Gastroesophageal sphincter (tissue), 4 donors: ENCODE measurements at regions not wholly inside any gene's neighbourhood (a gene's known extent, or its start where the extent isn't known, plus 50 kb on each side); places are given as distances from the start of the nearest gene placed in this dataset.
"Not testable (repeated sequence)": the region's sequence is repeated elsewhere in the genome, so short reads cannot be mapped to it uniquely, and the experiment has no call there.

Experiments used
- ATAC-seq: fragments of 150-250 bp; one replicate; pipeline ENCODE4 v1.9.1; 2016; ENCODE audit warnings: mild to moderate bottlenecking, moderate library complexity
- H3K27ac ChIP-seq, 4 donors: fragments of 200-600 bp; sonication (generic) in 3 of 4; 1 replicate in 3 of 4; 2 replicates in 1 of 4; pipeline ENCODE4 v1.5.1; 2016 to 2019
- H3K27me3 ChIP-seq: fragments of 200-600 bp; sonication (generic); one replicate; pipeline ENCODE4 v1.5.1; 2019
- H3K36me3 ChIP-seq, 2 donors: fragments of 200-600 bp; sonication (generic); one replicate each; pipeline ENCODE4 v1.5.1; 2019; ENCODE audit warnings: control low read depth in 1 of 2
- H3K4me1 ChIP-seq, 3 donors: fragments of 200-600 bp; sonication (generic); 1 replicate in 2 of 3; 2 replicates in 1 of 3; pipeline ENCODE4 v1.5.1; 2016 to 2019; ENCODE audit warnings: control low read depth in 2 of 3
- H3K4me3 ChIP-seq, 2 donors: fragments of 200-600 bp; sonication (generic); one replicate each; pipeline ENCODE4 v1.5.1; 2019; ENCODE audit warnings: mild to moderate bottlenecking in 1 of 2, moderate library complexity in 1 of 2
- H3K9me3 ChIP-seq, 3 donors: fragments of 200-600 bp; sonication (generic); one replicate each; pipeline ENCODE4 v1.5.1; 2017 to 2019; ENCODE audit warnings: control low read depth in 2 of 3
- CTCF ChIP-seq, 4 experiments: fragments of 200-600 bp in 2 of 4; fragments of 450-650 bp in 2 of 4; sonication (generic) in 1 of 4; IDR thresholded peaks; one replicate each; pipeline ENCODE4 v1.5.1; 2017 to 2019; ENCODE audit warnings: antibody characterized with exemption in 4 of 4, mild to moderate bottlenecking in 2 of 4, moderate library complexity in 2 of 4
- EP300 ChIP-seq: sonication (generic); formaldehyde crosslinking; IDR thresholded peaks from one replicate; pipeline ENCODE4 v1.6.1; 2017; ENCODE audit warnings: antibody characterized with exemption, mild to moderate bottlenecking
- POLR2A ChIP-seq, 2 donors: fragments of 450-650 bp; IDR thresholded peaks; one replicate each; pipeline ENCODE4 v1.6.1; 2017; ENCODE audit warnings: antibody characterized with exemption in 2 of 2, mild to moderate bottlenecking in 2 of 2, moderate library complexity in 1 of 2
- POLR2AphosphoS5 ChIP-seq: sonication (generic); formaldehyde crosslinking; IDR thresholded peaks from one replicate; pipeline ENCODE4 v1.6.1; 2017; ENCODE audit warnings: antibody characterized with exemption
- WGBS, 2 donors: methylation state at CpG; one replicate each; pipeline ENCODE4 v1.1.5; 2018; ENCODE audit warnings: low coverage in 1 of 2; 5-methylcytosine and 5-hydroxymethylcytosine counted together

- 45 to 63% methylated on average over 4 of the region's 5 CpGs for WGBS, 2 donors
These were observed 223.7 kb downstream of the ANKRD30B start for GRCh38 chr18:14971461-14972185.

GRCh38 chr18:14973421-14973820 lies 225.4 kb downstream of the ANKRD30B start:
- not testable (repeated sequence) for ATAC-seq

More at GRCh38 chr18:14971461-14972185, 223.7 kb downstream of the ANKRD30B start:
- H3K27ac ChIP-seq = no peak overlapping the region
- no peaks in the 10 kb centered on the region for H3K4me1 ChIP-seq
- H3K27me3 ChIP-seq = no peaks in the 10 kb centered on the region
- H3K36me3 ChIP-seq = no peaks in the 10 kb centered on the region
- no peak for ATAC-seq
- no peak overlapping the region for H3K4me3 ChIP-seq
- no peak for TF ChIP-seq EP300
- no peak for TF ChIP-seq POLR2AphosphoS5
- H3K9me3 ChIP-seq = no peaks in the 10 kb centered on the region

GRCh38 chr18:14974088-14974487 lies 226.1 kb downstream of the ANKRD30B start:
- no peaks in the 10 kb centered on the region for H3K9me3 ChIP-seq
- H3K4me3 ChIP-seq = no peak overlapping the region
- no peaks in the 10 kb centered on the region for H3K4me1 ChIP-seq
- ATAC-seq = no peak
- H3K27me3 ChIP-seq = peaks cover 16% of the 10 kb centered on the region
- TF ChIP-seq POLR2AphosphoS5 = no peak
- no peak for TF ChIP-seq POLR2A (IDR thresholded peaks at IDR 0.05)
- TF ChIP-seq EP300 = no peak
- no peak for TF ChIP-seq CTCF (IDR thresholded peaks at IDR 0.05)
- H3K36me3 ChIP-seq = no peaks in the 10 kb centered on the region
- no peak overlapping the region for H3K27ac ChIP-seq
- 53 to 85% methylated on average over 2 to 5 of the region's 6 CpGs for WGBS, 2 donors

More at GRCh38 chr18:14973421-14973820, 225.4 kb downstream of the ANKRD30B start:
- not testable (repeated sequence) for H3K4me3 ChIP-seq, H3K27ac ChIP-seq, H3K36me3 ChIP-seq, H3K4me1 ChIP-seq, H3K9me3 ChIP-seq
- WGBS, 2 donors = 93% methylated on average over 2 of the region's 4 CpGs; no CpG with 5 or more reads in 1 of the 2 donors
- H3K27me3 ChIP-seq = peaks cover 15% of the 10 kb centered on the region

- WGBS, 2 donors = 55 to 62% methylated on average over 2 to 3 of the region's 3 CpGs
These were observed 226.6 kb downstream of the ANKRD30B start for GRCh38 chr18:14974576-14974975.

GRCh38 chr18:14975431-14975830 lies 227.5 kb downstream of the ANKRD30B start:
- no peak overlapping the region for H3K27ac ChIP-seq
- TF ChIP-seq EP300 (no peak), POLR2A (IDR thresholded peaks at IDR 0.05) (no peak), POLR2AphosphoS5 (no peak), CTCF (IDR thresholded peaks at IDR 0.05) (no peak)
- H3K27me3 ChIP-seq = peaks cover 16% of the 10 kb centered on the region
- no peaks in the 10 kb centered on the region for H3K36me3 ChIP-seq
- no peak for ATAC-seq
- no peaks in the 10 kb centered on the region for H3K4me1 ChIP-seq
- no peaks in the 10 kb centered on the region for H3K9me3 ChIP-seq
- no peak overlapping the region for H3K4me3 ChIP-seq
- WGBS, 2 donors = 56 to 100% methylated on average over 1 to 9 of the region's 9 CpGs

More at GRCh38 chr18:14974576-14974975, 226.6 kb downstream of the ANKRD30B start:
- peaks cover 16% of the 10 kb centered on the region for H3K27me3 ChIP-seq
- H3K36me3 ChIP-seq = no peaks in the 10 kb centered on the region
- no peak overlapping the region for H3K4me3 ChIP-seq
- TF ChIP-seq EP300 = no peak
- TF ChIP-seq POLR2AphosphoS5 = no peak
- TF ChIP-seq POLR2A (IDR thresholded peaks at IDR 0.05) = no peak
- no peak for TF ChIP-seq CTCF (IDR thresholded peaks at IDR 0.05)
- H3K27ac ChIP-seq = no peak overlapping the region
- H3K4me1 ChIP-seq = no peaks in the 10 kb centered on the region
- no peaks in the 10 kb centered on the region for H3K9me3 ChIP-seq
- no peak for ATAC-seq
